CD4-positive, alpha-beta T cell treated with Interleukin-4 for 4 hours (primary cell): ENCODE measurements at regions not wholly inside any gene's neighbourhood (a gene's known extent, or its start where the extent isn't known, plus 50 kb on each side); places are given as distances from the start of the nearest gene placed in this dataset.
A peak's percentile ranks its signal among the peaks of the same experiment; 100 is the strongest.

Source experiments
- DNase-seq: peaks from one replicate; pipeline ENCODE4 v3.0.0-alpha.2; 2020

GRCh38 chr1:231108516-231109302, 53.1 kb upstream of the TRIM67 start:
- no peak for DNase-seq

DNA sequence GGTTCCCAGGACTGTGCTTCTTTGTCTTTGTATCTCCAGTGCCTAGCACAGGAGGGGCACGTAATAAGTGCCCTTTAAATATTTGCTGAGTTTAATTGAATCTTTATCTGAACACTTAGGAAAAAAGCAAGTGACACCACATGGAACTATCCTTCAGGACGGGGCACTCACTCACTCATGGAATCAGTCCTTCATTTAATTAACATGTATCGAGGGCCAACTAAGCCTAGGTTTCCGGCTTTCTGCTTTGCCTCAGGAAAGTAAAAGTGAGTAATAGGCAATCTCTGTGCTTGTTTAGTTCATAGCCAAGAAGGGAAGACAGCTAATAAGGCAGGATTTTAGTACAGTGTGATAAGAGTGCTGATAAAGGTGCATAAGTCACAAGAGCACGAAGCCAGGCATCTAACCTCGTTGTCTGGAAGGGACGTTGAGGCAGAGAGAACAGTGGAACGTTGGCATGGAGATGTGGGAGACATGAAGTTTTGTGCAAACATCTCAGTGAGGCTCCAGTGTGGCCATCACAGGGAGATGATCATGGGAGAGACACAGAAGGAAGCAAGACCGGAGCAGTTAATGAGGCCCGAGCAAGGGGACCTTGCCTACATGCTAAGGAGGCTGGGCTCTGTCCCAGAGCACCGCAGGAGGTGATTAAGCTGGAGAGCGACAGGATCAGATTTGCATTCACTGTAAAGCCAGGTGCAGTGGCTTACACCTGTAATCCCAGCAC, 54.1 kb upstream of the TRIM67 start:
- DNase-seq, result no peak

DNA sequence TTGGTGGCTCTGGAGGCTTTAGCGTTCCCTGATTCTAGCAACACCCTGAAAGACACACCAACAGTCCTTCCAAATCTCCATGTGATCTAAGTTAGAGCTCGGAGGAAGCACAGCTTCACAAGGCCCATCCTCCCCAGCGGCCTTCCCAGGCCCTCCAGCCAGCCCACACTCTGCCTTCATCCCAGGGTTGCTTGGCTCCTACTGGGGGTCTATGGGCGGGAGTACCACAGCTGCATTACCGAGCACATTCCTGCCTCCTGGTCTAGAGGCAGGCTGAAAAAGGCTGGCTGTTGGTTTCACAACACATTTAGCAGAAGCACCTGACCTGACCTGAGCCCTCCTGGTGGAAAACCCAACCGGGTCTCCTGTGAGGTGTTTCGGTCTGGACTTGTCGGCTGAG, 54.7 kb upstream of the TRIM67 start:
- no peak for DNase-seq

GRCh38 chr1:231106347-231106746, 55.5 kb upstream of the TRIM67 start:
- no peak for DNase-seq

DNA sequence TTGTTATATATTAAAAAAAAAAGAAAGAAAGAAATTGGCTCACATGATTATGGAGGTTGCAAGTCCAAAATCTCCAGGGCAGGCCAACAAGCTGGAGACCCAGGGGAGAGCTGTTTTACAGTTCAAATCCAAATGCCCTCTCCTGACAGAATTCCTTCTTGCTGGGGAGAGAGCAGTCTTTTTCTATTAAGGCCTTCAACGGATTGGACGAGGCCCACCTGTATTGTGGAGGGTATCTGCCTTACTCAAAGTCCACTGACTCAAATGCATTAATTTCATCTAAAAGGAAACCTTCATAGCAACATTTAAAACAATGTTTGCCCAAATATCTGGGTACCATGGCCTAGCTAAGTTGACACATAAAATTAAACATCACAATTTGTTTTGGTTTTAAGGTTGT, 56.9 kb upstream of the TRIM67 start:
- no peak for DNase-seq

DNA sequence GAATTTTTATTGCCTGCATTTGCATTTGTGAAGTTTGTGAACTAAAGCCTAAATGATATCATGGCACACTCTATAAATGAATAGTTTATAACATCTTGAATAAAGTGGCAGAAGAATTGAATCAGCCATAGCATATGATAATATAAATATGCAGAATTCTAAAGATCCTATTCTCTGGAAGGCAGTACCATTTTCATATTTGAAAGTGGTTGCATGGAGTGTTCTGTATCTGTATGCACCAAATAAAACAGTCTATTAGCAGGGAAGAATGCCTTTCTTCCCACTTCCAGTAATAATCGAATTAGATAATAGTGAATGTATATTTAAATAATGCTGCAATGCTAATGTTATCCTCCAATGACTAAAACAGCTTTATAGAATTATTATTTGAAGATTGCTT, 57.9 kb upstream of the TRIM67 start:
- DNase-seq, result no peak

- no peak for DNase-seq
Observed at GRCh38 chr1:231099996-231100767, 60.1 kb upstream of the FAM89A start.

DNA sequence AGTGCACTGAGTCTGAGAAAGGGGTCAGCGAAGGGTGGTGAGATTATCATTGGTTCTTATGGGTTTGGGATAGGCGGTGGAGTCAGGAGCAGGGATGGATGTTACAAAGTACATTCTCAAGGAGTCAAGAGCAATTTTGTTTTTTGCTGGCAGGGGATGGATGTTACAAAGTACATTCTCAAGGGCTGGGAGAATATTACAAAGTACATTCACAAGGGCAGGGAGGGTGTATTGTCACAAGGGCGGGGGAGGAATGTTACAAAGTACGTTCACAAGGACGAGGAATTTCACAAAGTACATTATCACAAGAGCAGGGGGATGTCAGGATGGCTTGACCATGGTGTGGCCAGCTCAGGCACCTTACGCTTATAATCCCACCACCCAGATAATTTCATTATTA, 59.3 kb upstream of the FAM89A start:
- no peak for DNase-seq

GRCh38 chr1:231095595-231095994, 55.5 kb upstream of the FAM89A start:
- DNase-seq, result no peak

- no peak for DNase-seq
Observed at GRCh38 chr1:231094421-231094820, 54.4 kb upstream of the FAM89A start.

DNA sequence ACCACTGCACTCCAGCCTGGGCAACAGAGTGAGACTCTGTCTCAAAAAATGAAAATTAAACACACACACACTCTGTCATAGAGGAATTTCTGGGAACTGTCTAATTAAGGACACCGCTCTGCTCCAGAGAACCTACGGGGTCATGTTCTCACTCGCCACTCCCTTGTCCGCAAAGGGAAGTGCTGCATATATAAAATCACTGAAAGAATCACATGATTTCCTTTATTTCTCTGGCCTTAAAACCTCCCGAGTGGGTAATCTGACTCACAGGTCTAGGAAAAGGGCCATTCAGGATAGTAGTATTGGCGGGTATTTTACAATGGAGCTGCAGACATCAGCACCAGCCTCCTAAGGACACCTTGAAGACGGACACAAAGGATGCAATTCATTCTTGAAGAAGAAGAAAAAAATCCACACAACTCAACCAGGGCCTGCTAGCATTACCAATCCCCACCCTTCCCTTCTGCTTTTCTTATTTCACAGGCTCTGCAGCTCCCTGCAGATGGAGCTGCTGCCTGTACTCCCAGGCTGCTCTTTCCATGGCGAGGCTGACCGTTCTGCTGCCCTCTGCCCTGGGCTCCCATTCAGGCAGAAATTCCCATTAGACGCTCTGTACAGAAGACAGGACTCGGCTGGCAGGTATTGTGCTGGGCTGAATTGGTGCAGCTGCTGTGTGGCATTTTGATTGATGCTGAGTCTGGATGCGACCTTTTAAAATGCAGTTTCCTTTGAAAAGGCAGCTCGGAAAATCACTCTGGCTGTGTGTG, 53.3 kb upstream of the FAM89A start:
- no peak for DNase-seq

- DNase-seq, result no peak
Observed at GRCh38 chr1:231092380-231092779, 52.3 kb upstream of the FAM89A start.

- peak; percentile 21 for DNase-seq
Observed at GRCh38 chr1:231091831-231092301, 51.8 kb upstream of the FAM89A start.

- DNase-seq, result no peak
Observed at GRCh38 chr1:231091415-231091814, 51.4 kb upstream of the FAM89A start.
